Activated T-helper 2 cell treated with anti-CD3 and anti-CD28 coated beads, Interferon-gamma antibody, Interleukin-2, Interleukin-4, amounts not matched to agents 10 μg/mL and 5 μg/mL and 100 μg/mL, durations not matched to agents 14 hours and 24 hours and 36 hours (primary cell): ENCODE measurements at regions not wholly inside any gene's neighbourhood (a gene's known extent, or its start where the extent isn't known, plus 50 kb on each side); places are given as distances from the start of the nearest gene placed in this dataset.
"Not testable (repeated sequence)": the region's sequence is repeated elsewhere in the genome, so short reads cannot be mapped to it uniquely, and the experiment has no call there.

Source experiments
- DNase-seq: peaks from one replicate; pipeline ENCODE4 v3.0.0; 2021; ENCODE audit warnings: low spot score
- H3K27ac Mint-ChIP-seq: one replicate; pipeline ENCODE4 v1.8.0; 2021; ENCODE audit warnings: mixed read lengths
- H3K27me3 Mint-ChIP-seq: one replicate; pipeline ENCODE4 v1.8.0; 2021; ENCODE audit warnings: low read depth, mixed read lengths
- H3K36me3 Mint-ChIP-seq: one replicate; pipeline ENCODE4 v1.8.0; 2021; ENCODE audit warnings: low read depth, mixed read lengths
- H3K4me1 Mint-ChIP-seq: one replicate; pipeline ENCODE4 v1.8.0; 2021; ENCODE audit warnings: low read depth, mixed read lengths
- H3K4me3 Mint-ChIP-seq: one replicate; pipeline ENCODE4 v1.8.0; 2021; ENCODE audit warnings: low read depth, mild to moderate bottlenecking, moderate library complexity, mixed read lengths
- H3K9me3 Mint-ChIP-seq: one replicate; pipeline ENCODE4 v1.8.0; 2021; ENCODE audit warnings: mixed read lengths
- intact Hi-C: fragments of 100-400 bp; cut with micrococcal nuclease; formaldehyde crosslinking; loops from one replicate; pipeline ENCODE4 v1.15.1; 2023

GRCh38 chr9:73265876-73266275 is 114.2 kb downstream of the ANXA1 start:
- intact Hi-C loops, result no loop called here
- H3K9me3 Mint-ChIP-seq, result no peaks in the 10 kb centered on the region
- H3K27me3 Mint-ChIP-seq, result no peaks in the 10 kb centered on the region
- H3K27ac Mint-ChIP-seq, result no peak overlapping the region
- no peak overlapping the region for H3K4me3 Mint-ChIP-seq
- no peaks in the 10 kb centered on the region for H3K4me1 Mint-ChIP-seq
- no peak for DNase-seq
- no peaks in the 10 kb centered on the region for H3K36me3 Mint-ChIP-seq

GRCh38 chr9:73269430-73270101 is 117.9 kb downstream of the ANXA1 start:
- Mint-ChIP-seq H3K4me3 (no peak overlapping the region), H3K9me3 (no peaks in the 10 kb centered on the region), H3K27ac (no peak overlapping the region), H3K36me3 (no peaks in the 10 kb centered on the region), H3K27me3 (peaks cover 3% of the 10 kb centered on the region), H3K4me1 (no peaks in the 10 kb centered on the region)
- DNase-seq, result no peak
- intact Hi-C loops, result no loop called here

- DNase-seq, result no peak
- Mint-ChIP-seq H3K4me1 (no peaks in the 10 kb centered on the region), H3K9me3 (no peaks in the 10 kb centered on the region), H3K27me3 (peaks cover 3% of the 10 kb centered on the region), H3K4me3 (no peak overlapping the region), H3K27ac (no peak overlapping the region), H3K36me3 (no peaks in the 10 kb centered on the region)
- intact Hi-C loops, result no loop called here
These were observed 119.5 kb downstream of the ANXA1 start for GRCh38 chr9:73270967-73271721.

GRCh38 chr9:73280113-73280512 is 128.4 kb downstream of the ANXA1 start:
- Mint-ChIP-seq H3K27me3 (peaks cover 2% of the 10 kb centered on the region), H3K27ac (no peak overlapping the region), H3K36me3 (no peaks in the 10 kb centered on the region), H3K4me1 (no peaks in the 10 kb centered on the region), H3K9me3 (no peaks in the 10 kb centered on the region), H3K4me3 (no peak overlapping the region)
- intact Hi-C loops, result no loop called here
- DNase-seq, result no peak

- intact Hi-C loops, result no loop called here
- H3K4me3 Mint-ChIP-seq, result no peak overlapping the region
These were observed 132.7 kb downstream of the ANXA1 start for GRCh38 chr9:73284377-73284776.

GRCh38 chr9:73294336-73294735 is 142.7 kb downstream of the ANXA1 start:
- Mint-ChIP-seq H3K36me3 (no peaks in the 10 kb centered on the region), H3K9me3 (peaks cover 3% of the 10 kb centered on the region), H3K4me3 (no peak overlapping the region), H3K27ac (no peak overlapping the region), H3K27me3 (no peaks in the 10 kb centered on the region), H3K4me1 (no peaks in the 10 kb centered on the region)
- no peak for DNase-seq
- intact Hi-C loops, result no loop called here

More at GRCh38 chr9:73284377-73284776, 132.7 kb downstream of the ANXA1 start:
- Mint-ChIP-seq H3K27ac (no peak overlapping the region), H3K9me3 (no peaks in the 10 kb centered on the region), H3K4me1 (no peaks in the 10 kb centered on the region), H3K36me3 (no peaks in the 10 kb centered on the region), H3K27me3 (peaks cover 2% of the 10 kb centered on the region)
- DNase-seq, result no peak

- H3K4me3 Mint-ChIP-seq, result no peak overlapping the region
- intact Hi-C loops, result no loop called here
- no peak overlapping the region for H3K27ac Mint-ChIP-seq
- no peaks in the 10 kb centered on the region for H3K27me3 Mint-ChIP-seq
- DNase-seq, result no peak
- no peaks in the 10 kb centered on the region for H3K4me1 Mint-ChIP-seq
- no peaks in the 10 kb centered on the region for H3K36me3 Mint-ChIP-seq
- no peaks in the 10 kb centered on the region for H3K9me3 Mint-ChIP-seq
These were observed 174.3 kb downstream of the ANXA1 start for GRCh38 chr9:73325983-73326382.

- Mint-ChIP-seq H3K27ac (no peak overlapping the region), H3K9me3 (no peaks in the 10 kb centered on the region), H3K36me3 (no peaks in the 10 kb centered on the region), H3K4me3 (no peak overlapping the region), H3K4me1 (no peaks in the 10 kb centered on the region), H3K27me3 (no peaks in the 10 kb centered on the region)
- intact Hi-C loops, result no loop called here
- no peak for DNase-seq
These were observed 175.5 kb downstream of the ANXA1 start for GRCh38 chr9:73327149-73327548.

GRCh38 chr9:73337182-73337581 is 185.5 kb downstream of the ANXA1 start:
- H3K4me1 Mint-ChIP-seq, H3K36me3 Mint-ChIP-seq, intact Hi-C loops, DNase-seq, H3K4me3 Mint-ChIP-seq, H3K27ac Mint-ChIP-seq, H3K27me3 Mint-ChIP-seq, H3K9me3 Mint-ChIP-seq: not testable (repeated sequence)

GRCh38 chr9:73344060-73344459 is 192.4 kb downstream of the ANXA1 start:
- no peaks in the 10 kb centered on the region for H3K9me3 Mint-ChIP-seq
- DNase-seq, result no peak
- H3K4me1 Mint-ChIP-seq, result no peaks in the 10 kb centered on the region
- intact Hi-C loops, result no loop called here
- H3K27me3 Mint-ChIP-seq, result no peaks in the 10 kb centered on the region
- H3K36me3 Mint-ChIP-seq, result no peaks in the 10 kb centered on the region
- H3K4me3 Mint-ChIP-seq, result no peak overlapping the region
- no peak overlapping the region for H3K27ac Mint-ChIP-seq

- intact Hi-C loops, result no loop called here
- Mint-ChIP-seq H3K4me1 (no peaks in the 10 kb centered on the region), H3K4me3 (no peak overlapping the region), H3K36me3 (no peaks in the 10 kb centered on the region), H3K27me3 (no peaks in the 10 kb centered on the region), H3K9me3 (no peaks in the 10 kb centered on the region), H3K27ac (no peak overlapping the region)
- DNase-seq, result no peak
These were observed 195.5 kb downstream of the ANXA1 start for GRCh38 chr9:73347123-73347522.

- Mint-ChIP-seq H3K4me1 (no peaks in the 10 kb centered on the region), H3K27me3 (no peaks in the 10 kb centered on the region), H3K36me3 (no peaks in the 10 kb centered on the region), H3K4me3 (no peak overlapping the region), H3K9me3 (no peaks in the 10 kb centered on the region), H3K27ac (no peak overlapping the region)
- intact Hi-C loops, result no loop called here
- DNase-seq, result no peak
These were observed 196.1 kb downstream of the ANXA1 start for GRCh38 chr9:73347720-73348119.

GRCh38 chr9:73348471-73348870 is 196.8 kb downstream of the ANXA1 start:
- no peaks in the 10 kb centered on the region for H3K9me3 Mint-ChIP-seq

More at GRCh38 chr9:73348471-73348870, 196.8 kb downstream of the ANXA1 start:
- Mint-ChIP-seq H3K4me3 (no peak overlapping the region), H3K27me3 (no peaks in the 10 kb centered on the region), H3K4me1 (no peaks in the 10 kb centered on the region), H3K27ac (no peak overlapping the region), H3K36me3 (no peaks in the 10 kb centered on the region)
- no peak for DNase-seq
- intact Hi-C loops, result no loop called here
